ENCODE measurements at regions not wholly inside any gene's neighbourhood (a gene's known extent, or its start where the extent isn't known, plus 50 kb on each side); places are given as distances from the start of the nearest gene placed in this dataset.
"Not testable (repeated sequence)": the region's sequence is repeated elsewhere in the genome, so short reads cannot be mapped to it uniquely, and the experiment has no call there.

- no peak for TF ChIP-seq POLR2AphosphoS5 (IDR thresholded peaks at IDR 0.05; ENCODE audit: borderline replicate concordance, low read depth, low read length)
- no peak for TF ChIP-seq FOXP2 (optimal IDR thresholded peaks at IDR 0.05; ENCODE audit: control extremely low read depth, extremely low read length, insufficient read depth)
- no peak for TF ChIP-seq EZH2 (IDR thresholded peaks at IDR 0.05)
Measured at GRCh38 chr10:61592581-61592980, 70.1 kb upstream of the CABCOCO1 start.

GRCh38 chr10:61589547-61590243 lies 73.0 kb upstream of the CABCOCO1 start:
- no peak for DNase-seq (ENCODE audit: low read depth, low spot score)
- H3K9me3 ChIP-seq (ENCODE audit: low read depth, low read length) = no peaks in the 10 kb centered on the region
- TF ChIP-seq FOXP2 (optimal IDR thresholded peaks at IDR 0.05; ENCODE audit: control extremely low read depth, extremely low read length, insufficient read depth) (no peak), POLR2AphosphoS5 (IDR thresholded peaks at IDR 0.05; ENCODE audit: borderline replicate concordance, low read depth, low read length) (no peak), EZH2 (IDR thresholded peaks at IDR 0.05) (no peak)
- no peaks in the 10 kb centered on the region for H3K36me3 ChIP-seq (ENCODE audit: insufficient read depth, low read length)
- H3K27ac ChIP-seq = no peak overlapping the region
- no peak overlapping the region for H3K4me3 ChIP-seq
- no peak overlapping the region for H3K9ac ChIP-seq (ENCODE audit: insufficient read length)

More at GRCh38 chr10:61592581-61592980, 70.1 kb upstream of the CABCOCO1 start:
- Histone ChIP-seq H3K9ac (ENCODE audit: insufficient read length) (no peak overlapping the region), H3K36me3 (ENCODE audit: insufficient read depth, low read length) (no peaks in the 10 kb centered on the region), H3K27ac (no peak overlapping the region), H3K4me3 (no peak overlapping the region), H3K9me3 (ENCODE audit: low read depth, low read length) (no peaks in the 10 kb centered on the region)
- DNase-seq (ENCODE audit: low read depth, low spot score) = no peak

- Histone ChIP-seq H3K4me3 (no peak overlapping the region), H3K9me3 (ENCODE audit: low read depth, low read length) (no peaks in the 10 kb centered on the region), H3K36me3 (ENCODE audit: insufficient read depth, low read length) (no peaks in the 10 kb centered on the region), H3K27ac (no peak overlapping the region), H3K9ac (ENCODE audit: insufficient read length) (no peak overlapping the region)
- TF ChIP-seq EZH2 (IDR thresholded peaks at IDR 0.05) = no peak
- TF ChIP-seq FOXP2 (optimal IDR thresholded peaks at IDR 0.05; ENCODE audit: control extremely low read depth, extremely low read length, insufficient read depth) = no peak
- TF ChIP-seq POLR2AphosphoS5 (IDR thresholded peaks at IDR 0.05; ENCODE audit: borderline replicate concordance, low read depth, low read length) = no peak
- no peak for DNase-seq (ENCODE audit: low read depth, low spot score)
Measured at GRCh38 chr10:61588770-61589211, 73.9 kb upstream of the CABCOCO1 start.

- TF ChIP-seq EZH2 (IDR thresholded peaks at IDR 0.05) (no peak), FOXP2 (optimal IDR thresholded peaks at IDR 0.05; ENCODE audit: control extremely low read depth, extremely low read length, insufficient read depth) (no peak), POLR2AphosphoS5 (IDR thresholded peaks at IDR 0.05; ENCODE audit: borderline replicate concordance, low read depth, low read length) (no peak)
- Histone ChIP-seq H3K9me3 (ENCODE audit: low read depth, low read length) (no peaks in the 10 kb centered on the region), H3K36me3 (ENCODE audit: insufficient read depth, low read length) (no peaks in the 10 kb centered on the region), H3K9ac (ENCODE audit: insufficient read length) (no peak overlapping the region), H3K27ac (no peak overlapping the region), H3K4me3 (no peak overlapping the region)
- no peak for DNase-seq (ENCODE audit: low read depth, low spot score)
Measured at GRCh38 chr10:61586829-61587228, 75.9 kb upstream of the CABCOCO1 start.

GRCh38 chr10:61580608-61581007 lies 82.1 kb upstream of the CABCOCO1 start:
- DNase-seq (ENCODE audit: low read depth, low spot score) = no peak
- Histone ChIP-seq H3K4me3 (no peak overlapping the region), H3K9ac (ENCODE audit: insufficient read length) (no peak overlapping the region), H3K36me3 (ENCODE audit: insufficient read depth, low read length) (no peaks in the 10 kb centered on the region), H3K9me3 (ENCODE audit: low read depth, low read length) (no peaks in the 10 kb centered on the region), H3K27ac (no peak overlapping the region)
- no peak for TF ChIP-seq POLR2AphosphoS5 (IDR thresholded peaks at IDR 0.05; ENCODE audit: borderline replicate concordance, low read depth, low read length)
- TF ChIP-seq FOXP2 (optimal IDR thresholded peaks at IDR 0.05; ENCODE audit: control extremely low read depth, extremely low read length, insufficient read depth) = no peak
- TF ChIP-seq EZH2 (IDR thresholded peaks at IDR 0.05) = no peak

GRCh38 chr10:61570204-61570603 lies 92.5 kb upstream of the CABCOCO1 start:
- not testable (repeated sequence) for H3K9ac ChIP-seq (ENCODE audit: insufficient read length); H3K4me3 ChIP-seq; H3K36me3 ChIP-seq (ENCODE audit: insufficient read depth, low read length); H3K27ac ChIP-seq; H3K9me3 ChIP-seq (ENCODE audit: low read depth, low read length); DNase-seq (ENCODE audit: low read depth, low spot score)

GRCh38 chr10:61567729-61568128 lies 95.0 kb upstream of the CABCOCO1 start:
- DNase-seq (ENCODE audit: low read depth, low spot score) = no peak
- no peak for TF ChIP-seq POLR2AphosphoS5 (IDR thresholded peaks at IDR 0.05; ENCODE audit: borderline replicate concordance, low read depth, low read length)
- TF ChIP-seq EZH2 (IDR thresholded peaks at IDR 0.05) = no peak
- TF ChIP-seq FOXP2 (optimal IDR thresholded peaks at IDR 0.05; ENCODE audit: control extremely low read depth, extremely low read length, insufficient read depth) = no peak
- Histone ChIP-seq H3K27ac (no peak overlapping the region), H3K9ac (ENCODE audit: insufficient read length) (no peak overlapping the region), H3K4me3 (no peak overlapping the region), H3K9me3 (ENCODE audit: low read depth, low read length) (no peaks in the 10 kb centered on the region), H3K36me3 (ENCODE audit: insufficient read depth, low read length) (no peaks in the 10 kb centered on the region)

GRCh38 chr10:61565819-61566560 lies 96.7 kb upstream of the CABCOCO1 start:
- Histone ChIP-seq H3K9ac (ENCODE audit: insufficient read length) (no peak overlapping the region), H3K4me3 (no peak overlapping the region), H3K9me3 (ENCODE audit: low read depth, low read length) (no peaks in the 10 kb centered on the region), H3K36me3 (ENCODE audit: insufficient read depth, low read length) (no peaks in the 10 kb centered on the region), H3K27ac (no peak overlapping the region)
- TF ChIP-seq FOXP2 (optimal IDR thresholded peaks at IDR 0.05; ENCODE audit: control extremely low read depth, extremely low read length, insufficient read depth) = no peak
- no peak for TF ChIP-seq EZH2 (IDR thresholded peaks at IDR 0.05)
- no peak for TF ChIP-seq POLR2AphosphoS5 (IDR thresholded peaks at IDR 0.05; ENCODE audit: borderline replicate concordance, low read depth, low read length)
- DNase-seq (ENCODE audit: low read depth, low spot score) = no peak
